Peyer's patch (tissue), 4 donors: ENCODE measurements at regions not wholly inside any gene's neighbourhood (a gene's known extent, or its start where the extent isn't known, plus 50 kb on each side); places are given as distances from the start of the nearest gene placed in this dataset.

ENCODE experiments used
- DNase-seq, 3 donors: peaks; one replicate each; pipeline ENCODE4 v3.0.0-alpha.2; 2017 to 2019
- H3K27ac ChIP-seq, 4 donors: fragments of 200-600 bp; sonication (generic); one replicate each; pipeline ENCODE4 v1.5.1; 2016 to 2019
- H3K27me3 ChIP-seq, 2 donors: fragments of 200-600 bp; sonication (generic); one replicate each; pipeline ENCODE4 v1.5.1; 2019
- H3K36me3 ChIP-seq, 3 donors: fragments of 200-600 bp; sonication (generic); one replicate each; pipeline ENCODE4 v1.5.1; 2016 to 2019
- H3K4me1 ChIP-seq, 4 donors: fragments of 200-600 bp; sonication (generic); one replicate each; pipeline ENCODE4 v1.5.1; 2016 to 2019
- H3K4me3 ChIP-seq, 4 donors: fragments of 200-600 bp; sonication (generic); 1 replicate in 3 of 4; 2 replicates in 1 of 4; pipeline ENCODE4 v1.5.1; 2016 to 2019; ENCODE audit warnings: mild to moderate bottlenecking in 1 of 4
- H3K9me3 ChIP-seq, 4 donors: fragments of 200-600 bp; sonication (generic); one replicate each; pipeline ENCODE4 v1.5.1; 2016 to 2019; ENCODE audit warnings: mild to moderate bottlenecking in 1 of 4
- CTCF ChIP-seq, 6 experiments: fragments of 450-650 bp in 4 of 6; fragments of 200-600 bp in 2 of 6; sonication (generic) in 1 of 6; IDR thresholded peaks; one replicate each; pipeline ENCODE4 v1.5.1; 2017 to 2019; ENCODE audit warnings: antibody characterized with exemption in 6 of 6, mild to moderate bottlenecking in 3 of 6, moderate library complexity in 1 of 6
- POLR2A ChIP-seq, 2 donors: fragments of 450-650 bp; IDR thresholded peaks; one replicate each; pipeline ENCODE4 v1.5.1; 2017; ENCODE audit warnings: antibody characterized with exemption in 2 of 2, mild to moderate bottlenecking in 2 of 2, moderate library complexity in 2 of 2

- Histone ChIP-seq H3K36me3 (no peaks in the 10 kb centered on the region), H3K9me3 (no peaks in the 10 kb centered on the region), H3K27me3 (no peaks in the 10 kb centered on the region), H3K27ac (no peak overlapping the region), H3K4me3 (no peak overlapping the region), H3K4me1 (peaks cover 0 to 20% (median 2%) of the 10 kb centered on the region in 4 donors)
- TF ChIP-seq CTCF (IDR thresholded peaks at IDR 0.05) (no peak), POLR2A (IDR thresholded peaks at IDR 0.05) (no peak)
- no peak for DNase-seq
Observed at GRCh38 chr14:89574420-89574819, 157.4 kb upstream of the FOXN3 start.

GRCh38 chr14:89573399-89573657 lies 156.3 kb upstream of the FOXN3 start:
- Histone ChIP-seq H3K9me3 (no peaks in the 10 kb centered on the region), H3K27me3 (no peaks in the 10 kb centered on the region), H3K4me1 (peaks cover 0 to 20% (median 2%) of the 10 kb centered on the region in 4 donors), H3K27ac (peak overlapping the region in 1 of 4 donors; percentile 44), H3K36me3 (no peaks in the 10 kb centered on the region), H3K4me3 (no peak overlapping the region)
- TF ChIP-seq POLR2A (IDR thresholded peaks at IDR 0.05) (no peak), CTCF (IDR thresholded peaks at IDR 0.05) (no peak)
- no peak for DNase-seq

GRCh38 chr14:89572596-89573398 lies 155.8 kb upstream of the FOXN3 start:
- Histone ChIP-seq H3K9me3 (no peaks in the 10 kb centered on the region), H3K27me3 (no peaks in the 10 kb centered on the region), H3K4me3 (peak overlapping the region in 1 of 4 donors; percentile 5), H3K4me1 (peaks cover 0 to 20% (median 2%) of the 10 kb centered on the region in 4 donors), H3K36me3 (no peaks in the 10 kb centered on the region), H3K27ac (peak overlapping the region in 1 of 4 donors; percentile 44)
- no peak for DNase-seq
- TF ChIP-seq POLR2A (IDR thresholded peaks at IDR 0.05): no peak
- TF ChIP-seq CTCF (IDR thresholded peaks at IDR 0.05): no peak

GRCh38 chr14:89571491-89571890 lies 154.5 kb upstream of the FOXN3 start:
- no peaks in the 10 kb centered on the region for H3K9me3 ChIP-seq
- no peaks in the 10 kb centered on the region for H3K27me3 ChIP-seq
- peaks cover 0 to 20% (median 2%) of the 10 kb centered on the region in 4 donors for H3K4me1 ChIP-seq
- no peaks in the 10 kb centered on the region for H3K36me3 ChIP-seq
- H3K4me3 ChIP-seq: no peak overlapping the region
- no peak for DNase-seq
- H3K27ac ChIP-seq: no peak overlapping the region
- peak in 1 of 6 experiments; percentile 13 for TF ChIP-seq CTCF (IDR thresholded peaks at IDR 0.05)
- no peak for TF ChIP-seq POLR2A (IDR thresholded peaks at IDR 0.05)

GRCh38 chr14:89566644-89567415 lies 149.8 kb upstream of the FOXN3 start:
- no peaks in the 10 kb centered on the region for H3K9me3 ChIP-seq
- no peaks in the 10 kb centered on the region for H3K27me3 ChIP-seq
- no peaks in the 10 kb centered on the region for H3K36me3 ChIP-seq
- TF ChIP-seq POLR2A (IDR thresholded peaks at IDR 0.05) (no peak), CTCF (IDR thresholded peaks at IDR 0.05) (no peak)
- no peak overlapping the region for H3K4me3 ChIP-seq
- H3K27ac ChIP-seq: no peak overlapping the region
- peaks cover 0 to 10% (median 0%) of the 10 kb centered on the region in 4 donors for H3K4me1 ChIP-seq
- no peak for DNase-seq
